ENCODE measurements at regions not wholly inside any gene's neighbourhood (a gene's known extent, or its start where the extent isn't known, plus 50 kb on each side); places are given as distances from the start of the nearest gene placed in this dataset.

DNA sequence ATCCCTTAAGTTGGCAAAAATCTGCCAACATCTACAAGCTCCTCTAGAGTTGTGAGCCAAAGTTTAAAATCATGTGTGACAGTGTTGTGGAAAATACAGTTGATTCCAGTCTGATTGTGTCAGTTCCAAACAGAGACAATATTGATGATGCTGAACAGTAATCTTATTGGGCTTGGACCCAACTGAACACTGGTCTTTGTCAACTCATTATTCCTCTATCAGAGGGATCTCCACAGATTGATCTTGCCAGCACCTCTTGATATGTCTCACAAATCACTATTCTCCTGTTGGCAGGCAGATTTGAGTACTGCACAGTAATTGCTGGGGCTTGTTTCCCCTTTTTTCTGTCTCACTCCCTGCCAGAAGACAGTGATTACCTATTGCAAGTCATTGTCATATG lies 326.6 kb upstream of the DPH6 start:
- no peak for DNase-seq

DNA sequence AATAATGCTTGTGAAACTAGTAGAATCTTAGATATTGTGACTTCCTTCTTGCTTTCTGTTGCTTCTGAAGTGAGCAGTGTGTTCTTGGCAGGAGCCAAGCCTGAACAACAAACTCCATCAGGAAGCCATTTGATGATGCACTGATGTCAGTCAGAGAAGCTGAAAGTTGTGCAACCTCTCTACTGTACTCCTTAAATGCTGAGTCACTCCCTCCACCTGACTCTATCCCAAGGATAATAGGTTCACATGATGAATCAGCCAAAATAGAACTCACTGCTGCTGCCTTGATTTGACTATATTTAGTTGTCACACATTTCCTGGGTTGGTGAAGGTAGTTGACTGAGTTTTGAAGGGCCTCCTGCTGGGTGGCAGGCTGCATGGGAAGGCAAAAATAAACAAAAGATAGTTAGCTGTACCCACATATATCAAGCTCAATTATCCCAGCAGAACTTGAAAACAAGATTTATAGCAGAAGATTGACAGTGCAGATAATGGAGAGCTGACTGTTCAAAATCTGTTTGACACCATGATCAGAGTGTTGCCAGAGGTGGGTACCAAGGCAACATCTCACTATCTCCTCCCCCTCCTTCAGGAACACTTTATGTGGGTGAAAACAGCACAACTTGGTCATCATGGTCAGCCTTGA lies 328.4 kb upstream of the DPH6 start:
- no peak for DNase-seq

DNA sequence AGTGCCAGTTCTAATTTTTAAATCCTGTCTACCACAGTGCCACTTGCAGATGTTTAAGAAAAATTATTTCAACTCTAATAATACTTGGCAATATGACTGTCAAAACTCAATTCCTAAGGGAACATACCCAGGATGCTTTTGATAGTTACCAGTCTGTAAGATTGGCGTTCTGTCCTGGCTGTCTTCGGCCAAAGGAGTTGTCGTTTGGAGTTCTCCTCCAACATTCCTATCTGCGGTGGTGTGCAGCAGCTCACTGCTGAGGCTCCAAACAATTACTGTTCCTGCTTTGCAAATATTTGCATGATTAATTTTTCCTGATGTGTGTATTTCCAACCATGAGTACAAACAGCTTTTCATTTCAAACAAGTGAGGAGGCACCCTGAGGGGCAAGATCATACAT lies 330.8 kb upstream of the DPH6 start:
- DNase-seq = no peak

DNA sequence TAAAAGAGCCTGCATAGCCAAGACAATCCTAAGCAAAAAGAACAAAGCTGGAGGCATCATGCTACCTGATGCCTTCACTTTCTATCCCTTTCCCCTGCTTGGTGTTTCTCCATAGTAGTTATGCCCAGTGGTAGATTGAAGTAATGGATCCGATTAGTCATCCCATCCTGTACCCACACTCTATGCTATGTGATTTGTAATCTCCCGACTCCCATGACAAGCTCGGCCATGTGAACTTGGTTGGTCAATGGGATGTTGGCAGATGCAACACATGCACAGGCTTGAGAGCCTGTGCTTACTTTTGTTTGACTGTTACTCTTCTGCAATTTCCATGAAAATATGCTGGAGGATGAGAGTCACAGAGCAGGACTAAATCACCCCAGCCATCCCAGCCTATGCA lies 334.9 kb upstream of the DPH6 start:
- DNase-seq = no peak

DNA sequence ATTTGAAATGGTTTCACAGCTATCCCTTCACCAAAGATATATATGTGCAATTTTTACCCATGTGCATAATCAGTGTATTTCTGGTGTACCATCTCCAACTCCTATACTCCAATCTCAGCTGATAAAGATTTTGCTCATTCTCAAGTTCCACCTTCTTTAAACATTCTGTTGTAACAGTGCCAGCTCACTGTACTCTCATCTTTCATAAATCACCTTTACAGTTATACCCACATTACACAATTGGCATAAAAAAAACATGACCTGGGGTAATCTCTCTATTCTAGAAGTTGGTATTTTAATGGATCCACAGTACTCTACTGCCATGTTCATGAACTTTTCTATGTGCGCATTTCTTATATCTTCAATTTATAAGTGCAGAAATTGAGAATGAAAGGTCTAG lies 339.9 kb upstream of the DPH6 start:
- no peak for DNase-seq

DNA sequence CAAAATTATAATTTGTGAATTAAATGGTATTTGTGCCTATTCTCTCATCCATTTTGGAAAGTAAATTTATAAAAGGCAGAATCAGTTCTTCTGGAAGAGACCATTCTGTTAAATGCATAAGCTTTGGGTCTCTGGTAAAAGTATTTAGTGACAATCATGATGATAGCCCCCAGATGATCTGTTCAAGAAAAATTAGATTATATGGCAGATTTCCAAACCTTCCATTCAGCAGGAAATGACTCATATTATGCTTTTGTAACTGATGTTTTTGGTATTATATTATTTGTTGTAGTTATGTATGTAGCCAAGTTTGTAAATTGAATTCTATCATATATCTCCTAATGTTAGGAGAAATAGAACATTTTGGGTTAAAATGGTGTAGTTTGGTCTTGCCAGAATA lies 340.8 kb upstream of the DPH6 start:
- DNase-seq = no peak

DNA sequence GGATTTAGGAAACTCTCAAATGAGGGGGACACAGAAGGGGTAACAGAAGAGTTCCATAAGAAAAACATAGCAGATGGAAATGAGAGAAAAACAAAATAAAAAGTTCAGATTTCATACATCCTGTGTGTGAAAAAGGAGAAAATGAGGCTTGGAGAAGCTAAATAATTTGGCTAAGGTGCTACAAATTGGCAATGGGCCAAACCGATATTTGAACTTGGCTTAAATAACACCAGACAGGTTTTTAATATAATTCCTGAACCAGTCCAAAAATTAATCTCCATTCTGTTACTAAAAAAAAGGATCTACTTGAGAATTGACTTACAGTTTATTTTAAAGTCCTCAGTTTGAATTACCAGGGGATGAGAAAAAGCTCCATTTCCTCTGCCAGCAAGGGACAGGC lies 342.9 kb upstream of the DPH6 start:
- DNase-seq = no peak

DNA sequence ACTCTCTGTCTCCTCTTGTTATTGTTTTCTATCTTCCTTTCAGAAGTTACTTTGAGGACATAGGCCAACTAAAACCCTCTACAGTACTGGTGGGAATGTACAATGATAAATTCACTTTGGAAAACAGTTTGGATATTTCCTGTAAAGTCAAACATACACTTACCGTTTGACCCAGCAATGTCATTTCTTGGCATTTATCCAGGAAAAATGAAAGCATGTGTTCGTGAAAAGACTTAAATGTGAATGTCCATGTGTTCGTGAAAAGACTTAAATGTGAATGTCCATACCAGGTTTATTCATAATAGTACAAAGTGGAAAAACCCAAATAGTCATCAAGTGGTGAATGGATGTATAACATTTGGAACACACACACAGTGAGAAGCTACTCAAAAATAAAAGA lies 361.5 kb upstream of the DPH6 start:
- no peak for DNase-seq

DNA sequence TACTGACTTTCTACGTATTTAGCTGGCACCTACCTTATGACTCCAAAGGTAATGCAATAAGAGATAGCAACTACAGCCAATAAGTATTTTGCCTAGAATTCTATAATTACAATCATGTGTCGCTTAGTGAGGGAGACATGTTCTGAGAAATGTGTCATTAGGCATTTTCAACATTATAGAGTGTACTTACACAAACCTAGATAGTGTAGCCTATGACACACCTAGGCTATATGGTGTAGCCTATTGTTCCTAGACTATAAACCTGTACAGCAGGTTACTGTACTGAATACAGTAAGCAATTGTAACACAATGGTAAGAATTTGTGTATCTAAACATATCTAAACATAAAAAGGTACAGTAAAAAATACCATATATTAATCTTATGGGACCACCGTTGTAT lies 363.4 kb upstream of the DPH6 start:
- no peak for DNase-seq

DNA sequence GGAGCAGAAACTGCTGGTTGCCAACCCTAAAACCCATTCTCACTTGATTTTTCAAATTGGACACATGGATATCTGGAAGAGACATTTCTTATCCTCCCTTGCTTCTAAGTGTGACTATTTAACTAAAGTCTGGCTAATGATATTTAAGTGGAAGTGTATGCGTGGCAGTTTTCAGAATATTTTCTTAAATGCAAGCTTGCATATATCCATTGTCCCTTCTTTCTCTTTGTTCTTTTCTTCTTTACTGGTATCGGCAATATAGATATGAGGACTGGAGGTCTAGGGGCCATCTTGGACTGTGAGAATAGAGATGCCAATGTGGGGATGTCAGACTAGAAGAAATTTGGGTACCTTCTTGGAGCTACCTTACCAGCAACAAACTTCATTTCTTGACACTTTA lies 364.3 kb upstream of the DPH6 start:
- no peak for DNase-seq

DNA sequence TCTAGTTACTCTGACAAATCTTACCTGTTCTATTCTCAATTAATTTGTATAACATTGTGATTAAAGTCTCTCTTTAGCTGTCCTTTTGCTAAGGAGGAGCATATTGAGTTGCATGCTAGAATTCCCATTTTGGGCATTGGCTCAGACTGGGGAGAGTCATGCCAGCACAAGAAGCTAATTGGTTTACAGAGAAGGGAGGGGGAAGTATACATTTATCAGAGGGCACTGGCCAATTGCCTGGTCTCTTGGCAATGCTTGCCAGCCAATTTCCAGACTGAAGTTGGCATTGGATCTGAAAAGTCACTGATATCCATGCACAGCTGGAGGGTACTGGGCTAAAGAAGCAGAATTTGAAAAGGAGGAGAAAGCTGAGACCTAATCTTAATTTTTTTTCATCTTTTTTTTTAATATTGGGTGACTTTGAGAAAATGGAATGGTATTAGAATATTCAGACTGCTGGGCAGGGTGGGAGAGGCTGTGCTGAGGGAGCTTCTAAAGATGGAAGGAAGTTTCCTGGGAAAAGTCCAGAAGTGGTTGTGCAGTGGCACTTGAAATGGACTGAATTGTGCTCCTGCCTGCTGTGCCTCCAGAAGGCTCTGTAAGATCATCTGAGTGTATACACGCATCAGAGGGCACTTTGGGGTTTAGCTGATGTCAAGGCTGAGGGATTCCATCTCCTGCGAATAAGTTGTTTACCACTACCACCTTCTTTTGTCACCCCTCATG lies 365.2 kb upstream of the DPH6 start:
- DNase-seq = no peak

DNA sequence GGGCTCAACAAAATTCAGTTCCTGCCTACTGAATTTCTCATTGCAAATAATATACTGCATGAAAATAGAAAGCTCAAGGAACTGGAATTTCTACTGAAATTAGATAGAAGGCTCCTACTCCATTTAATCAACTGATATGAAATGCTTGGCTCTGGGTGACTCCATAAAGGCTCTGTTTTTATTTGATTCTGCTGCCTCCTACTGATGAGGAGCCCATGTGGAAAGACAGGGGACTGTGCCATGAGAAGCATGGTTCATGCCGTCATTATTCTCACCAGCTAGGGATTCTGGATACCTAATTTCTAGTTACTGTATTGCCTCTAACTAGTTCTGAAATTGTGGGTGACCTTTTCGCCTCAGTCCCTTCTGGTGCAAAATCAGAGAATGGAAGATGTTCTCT lies 366.2 kb upstream of the DPH6 start:
- DNase-seq = no peak

DNA sequence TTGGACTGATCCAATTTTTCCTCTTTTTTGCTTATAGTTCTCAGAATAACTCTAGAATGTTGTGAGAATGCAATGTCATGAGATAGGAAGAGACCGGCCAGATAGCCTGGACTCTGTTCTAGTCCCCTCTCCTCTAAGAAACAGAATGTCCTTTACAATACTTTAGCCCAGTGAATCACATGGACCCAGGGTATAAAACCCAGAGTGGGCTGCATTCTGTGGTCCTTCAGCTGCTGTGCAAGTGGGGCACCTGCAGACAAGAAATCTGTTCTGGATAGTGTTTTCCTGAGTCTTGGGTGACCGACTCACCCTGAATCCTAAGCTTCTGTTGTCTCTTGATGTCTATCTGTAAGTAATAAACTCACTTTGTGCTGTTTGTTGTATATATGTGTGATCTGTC lies 368.6 kb upstream of the DPH6 start:
- DNase-seq = no peak

DNA sequence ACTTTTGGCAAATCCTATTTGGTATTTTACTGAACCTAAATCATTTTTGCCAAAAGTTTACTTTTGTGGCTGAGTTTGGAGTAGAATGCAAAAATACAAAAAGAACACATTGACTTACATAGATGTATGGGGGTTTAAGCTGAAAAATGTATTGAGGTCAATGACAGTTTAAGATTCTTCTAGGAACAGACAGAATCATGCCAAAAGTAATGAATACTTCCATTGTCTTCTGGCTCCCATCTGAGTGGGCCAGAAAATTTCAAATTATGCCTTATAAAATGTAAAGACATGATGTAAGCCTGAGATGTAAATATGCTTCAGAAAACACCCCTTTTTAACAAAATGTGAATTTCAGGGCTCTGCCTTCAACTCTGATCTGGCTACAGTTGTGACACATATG lies 375.1 kb upstream of the DPH6 start:
- no peak for DNase-seq

DNA sequence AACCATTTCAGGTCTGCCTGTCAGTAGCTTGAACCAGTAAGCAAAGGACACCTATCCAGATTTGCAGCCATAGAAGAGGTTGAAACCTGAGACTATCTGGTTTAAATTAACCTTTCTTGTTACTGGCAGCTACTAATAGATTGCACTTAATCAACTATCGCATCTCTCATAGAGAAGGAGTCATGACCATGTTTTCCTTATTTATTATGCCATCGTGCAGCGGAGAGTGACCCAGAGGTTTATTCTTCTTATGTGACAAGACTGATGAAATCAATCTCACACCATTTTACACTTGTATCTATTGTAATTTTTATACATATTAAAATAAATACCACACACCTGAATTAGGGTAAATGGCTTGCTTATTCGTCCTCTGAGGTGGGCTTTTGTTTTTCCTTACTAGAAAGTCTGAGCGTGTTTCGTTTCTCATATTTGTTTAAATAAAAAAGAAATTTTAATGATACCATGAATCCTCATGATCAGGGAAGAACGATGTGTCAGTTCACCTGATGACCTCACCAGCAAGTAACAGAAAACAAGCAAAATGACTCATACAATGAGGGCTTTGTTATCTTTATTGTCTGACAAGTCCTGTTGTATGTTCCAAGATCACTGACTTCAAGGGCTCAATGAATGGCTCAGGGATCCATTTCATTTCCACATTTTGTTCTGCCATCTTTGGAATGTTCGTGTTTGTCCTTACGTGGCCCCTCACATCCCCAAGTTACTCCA lies 379.5 kb upstream of the DPH6 start:
- no peak for DNase-seq

DNA sequence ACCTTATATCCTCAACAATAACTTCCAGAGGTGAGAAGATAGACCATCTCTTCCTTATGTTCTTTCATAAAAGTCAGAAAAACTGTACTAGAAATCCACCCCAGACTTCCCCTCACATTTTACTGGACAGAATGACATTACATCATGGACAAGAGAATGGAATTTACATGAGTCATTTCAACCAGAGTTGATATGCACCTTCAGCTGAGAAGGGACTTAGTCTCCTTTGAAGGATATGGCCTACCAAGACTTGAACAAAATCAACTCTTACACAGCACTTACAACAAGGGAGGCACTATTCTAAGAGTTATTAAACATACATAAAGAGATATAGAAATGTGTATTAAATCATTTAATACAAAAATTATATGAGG lies 380.0 kb upstream of the DPH6 start:
- DNase-seq = no peak

DNA sequence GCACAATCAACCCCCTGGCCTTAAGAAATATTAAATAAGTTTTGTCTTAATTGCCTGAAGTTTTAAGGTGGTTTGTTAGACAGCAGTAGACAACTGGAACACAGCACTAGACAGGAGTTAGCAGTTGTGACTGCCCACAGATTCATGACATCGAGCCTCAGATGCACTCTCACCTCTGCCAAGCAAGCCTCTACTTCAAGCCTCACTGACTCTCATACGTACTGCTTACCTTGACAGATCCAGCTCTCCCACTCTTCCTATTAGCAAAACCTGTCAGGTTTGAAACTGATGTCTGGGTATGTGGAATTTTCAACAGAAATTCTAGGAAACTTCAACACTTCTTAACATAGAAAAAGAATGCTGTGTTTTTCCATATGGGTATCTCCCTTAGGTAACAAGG lies 382.9 kb upstream of the DPH6 start:
- DNase-seq = no peak

DNA sequence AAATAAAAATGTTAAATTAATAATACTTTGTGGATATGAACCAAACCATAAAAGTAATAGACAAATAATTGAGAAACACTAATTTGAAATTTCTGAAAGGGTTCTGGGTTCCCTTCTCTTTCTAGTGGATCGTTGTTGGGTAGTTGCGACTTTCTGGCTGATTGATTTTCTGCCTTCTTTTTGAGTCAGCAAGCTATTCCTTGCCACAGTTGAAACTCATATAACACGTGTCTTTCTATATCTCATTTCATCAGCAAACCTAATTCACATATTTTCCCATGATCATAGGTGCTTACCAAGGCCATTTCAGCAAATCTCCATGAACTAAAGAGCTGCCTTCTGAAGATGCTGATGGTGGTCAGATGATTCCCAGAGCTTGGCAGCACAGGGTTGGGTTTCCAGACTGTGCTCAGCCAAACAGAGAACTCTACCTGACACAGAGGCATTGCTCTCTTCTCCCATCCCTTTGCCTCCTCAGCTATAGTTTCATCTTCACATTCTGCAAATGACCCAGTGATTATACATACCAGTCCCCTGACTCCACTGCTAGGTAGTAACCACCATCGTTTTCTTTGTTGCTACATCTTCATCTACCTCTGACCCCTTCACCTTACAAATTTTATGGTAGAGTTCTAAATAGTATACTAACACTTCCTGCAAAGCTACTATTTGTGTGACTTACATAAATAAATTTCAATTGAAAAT lies 383.9 kb upstream of the DPH6 start:
- DNase-seq = no peak

DNA sequence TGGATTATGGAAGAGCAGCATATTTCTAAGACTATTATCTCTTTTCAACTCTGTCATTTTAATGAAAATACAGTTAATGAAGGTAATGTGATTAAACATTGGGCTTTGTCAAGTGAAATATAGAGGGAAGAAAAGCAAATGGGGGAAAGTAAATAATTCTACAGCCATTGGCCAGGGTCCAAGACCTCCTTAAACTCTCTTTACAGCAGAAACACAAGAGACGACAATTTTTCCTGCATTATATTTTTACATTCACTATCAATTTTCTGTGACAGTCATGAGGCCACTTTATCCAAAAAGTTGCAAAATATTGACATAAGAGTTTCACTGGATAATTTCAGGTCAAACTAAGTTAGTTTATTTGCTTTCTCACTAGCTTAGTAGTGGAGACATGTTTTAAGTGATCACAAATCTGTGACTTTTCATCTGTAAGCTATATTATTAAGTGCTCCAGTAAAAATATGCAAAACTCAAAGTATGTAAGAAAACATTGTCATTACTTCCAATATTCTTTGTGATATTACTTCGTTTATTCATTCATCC lies 385.9 kb upstream of the DPH6 start:
- no peak for DNase-seq

DNA sequence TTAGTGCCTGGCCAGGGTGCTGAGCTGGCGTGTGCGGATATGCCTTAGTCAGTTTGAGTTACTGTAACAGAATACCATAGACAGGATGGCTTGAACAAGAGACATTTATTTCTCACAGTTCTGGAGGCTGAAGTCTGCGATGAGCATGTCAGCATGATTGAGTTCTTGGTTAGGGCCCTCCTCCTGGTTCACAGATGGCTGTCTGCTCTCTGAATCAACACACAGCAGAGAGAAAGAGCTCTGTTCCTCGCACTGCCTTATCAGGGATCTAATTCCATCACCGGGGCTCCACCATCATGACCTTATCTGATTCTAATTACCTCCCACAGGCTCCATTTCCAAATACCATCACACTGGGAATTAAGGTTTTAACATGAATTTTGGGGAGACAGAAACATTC lies 386.6 kb upstream of the DPH6 start:
- no peak for DNase-seq

DNA sequence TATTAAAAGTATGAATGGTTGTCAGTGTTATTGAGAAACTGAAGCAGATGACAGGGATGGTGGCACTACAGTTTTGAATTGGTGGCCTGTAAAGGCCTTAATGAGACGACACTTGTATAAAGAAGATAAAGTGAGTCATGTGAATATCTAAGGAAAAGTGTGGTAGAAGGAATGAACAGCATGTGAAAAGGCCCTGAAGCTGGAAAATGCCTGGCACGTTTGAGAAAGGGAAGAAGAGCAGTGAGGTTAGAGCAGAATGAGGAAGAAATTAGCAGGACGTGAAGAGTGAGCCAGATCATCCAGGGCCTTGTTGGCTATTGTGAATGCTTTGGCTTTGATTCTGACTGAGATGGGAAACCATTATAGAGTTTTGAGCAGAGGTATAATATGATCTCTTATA lies 387.6 kb upstream of the DPH6 start:
- DNase-seq = no peak

DNA sequence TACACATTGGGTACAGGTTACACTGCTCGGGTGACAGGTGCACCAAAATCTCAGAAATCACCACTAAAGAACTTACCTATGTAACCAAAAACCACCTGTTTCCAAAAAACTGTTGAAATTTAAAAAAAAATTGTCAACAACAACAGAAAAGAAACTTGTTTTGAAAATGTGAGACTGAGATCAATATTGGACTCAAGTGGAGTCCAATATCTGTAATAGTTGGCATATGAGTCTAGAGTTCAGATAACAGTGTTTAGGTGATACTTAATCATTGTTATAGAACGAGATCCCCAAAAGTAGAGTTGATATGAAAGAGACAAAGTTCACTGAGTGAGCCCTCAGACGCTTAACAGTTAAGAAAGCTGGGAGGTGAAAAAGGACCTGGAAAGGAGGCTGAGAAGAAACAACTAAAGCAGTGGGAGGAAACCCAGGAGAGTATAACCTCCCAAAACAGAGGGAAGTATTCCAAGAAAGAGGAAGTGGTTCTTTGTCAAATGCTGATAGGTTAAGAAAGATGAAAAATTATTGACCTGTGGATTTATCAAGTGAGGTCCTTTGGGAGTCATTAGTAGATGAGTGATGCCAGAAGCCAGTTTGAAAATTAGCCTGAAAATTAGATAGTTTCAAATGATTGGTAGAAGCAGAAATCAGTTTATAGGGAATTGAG lies 388.6 kb upstream of the DPH6 start:
- no peak for DNase-seq

DNA sequence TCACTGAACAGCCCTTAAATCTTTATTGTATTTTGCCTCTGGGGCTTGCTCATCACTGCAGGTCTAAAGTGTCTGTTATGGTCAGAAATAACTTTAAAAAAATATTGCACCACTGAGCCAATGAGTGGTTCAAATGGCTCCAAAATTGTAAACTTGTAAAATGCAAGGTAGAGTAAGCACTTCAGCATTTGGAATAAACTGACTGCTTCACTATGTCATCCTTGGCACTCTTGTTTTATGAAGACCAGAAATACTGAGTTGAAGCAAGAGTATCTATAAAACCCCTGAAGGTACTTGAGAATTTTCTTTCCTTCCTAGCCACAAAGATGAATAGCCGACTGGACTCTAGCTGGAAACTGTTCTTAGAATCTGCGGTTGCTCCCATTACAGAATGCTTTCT lies 390.3 kb upstream of the DPH6 start:
- DNase-seq = no peak

Measured in left hindlimb (tissue), 1 donor.